ENCODE measurements at regions not wholly inside any gene's neighbourhood (a gene's known extent, or its start where the extent isn't known, plus 50 kb on each side); places are given as distances from the start of the nearest gene placed in this dataset.
A peak's percentile ranks its signal among the peaks of the same experiment; 100 is the strongest.

- CTCF ChIA-PET, result no interaction called here
Measured at GRCh38 chr14:89564989-89565388, 148.0 kb upstream of the FOXN3 start.

DNA sequence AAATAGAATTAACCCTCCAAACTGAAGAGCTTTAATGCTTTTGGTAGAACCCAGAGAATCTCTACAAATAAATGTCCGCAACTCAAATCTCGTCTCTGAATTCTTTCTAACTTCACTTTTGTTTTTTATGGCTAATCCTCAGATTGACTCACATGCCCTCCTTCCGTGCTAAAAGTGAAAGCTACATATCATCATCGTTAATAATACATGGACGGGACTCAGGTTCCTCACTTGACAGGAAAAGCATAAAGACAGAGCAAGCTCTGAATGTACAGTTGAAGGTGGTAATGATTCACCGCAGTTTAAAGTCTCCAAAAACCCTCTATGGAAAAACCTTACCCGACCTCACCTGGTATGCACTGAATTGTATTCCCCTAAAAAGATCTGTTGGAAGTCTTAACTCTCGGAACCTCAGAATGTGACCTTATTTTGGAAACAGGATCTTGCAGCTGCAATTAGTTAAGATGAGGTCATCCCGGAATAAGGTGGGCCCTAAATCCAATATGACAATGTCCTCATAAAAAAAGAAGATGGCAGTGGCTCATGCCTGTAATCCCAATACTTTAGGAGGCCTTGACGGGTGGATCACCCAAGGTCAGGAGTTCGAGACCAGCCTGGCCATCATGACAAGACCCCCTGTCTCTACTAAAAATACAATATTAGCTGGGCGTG is 147.4 kb upstream of the FOXN3 start:
- no peak for DNase-seq
- no peak overlapping the region for H2AFZ ChIP-seq (ENCODE audit: insufficient read depth, low read depth, low read length, poor library complexity, severe bottlenecking)
- H3K9me3 Mint-ChIP-seq (ENCODE audit: insufficient read depth), result no peaks in the 10 kb centered on the region
- H3K9me3 ChIP-seq (ENCODE audit: control extremely low read depth in 1 of 3, control insufficient read depth in 2 of 3, insufficient read depth in 1 of 3, low read length in 2 of 3), result no peaks in the 10 kb centered on the region
- H3K27ac Mint-ChIP-seq, result no peak overlapping the region
- no peak overlapping the region for H3K4me3 ChIP-seq (ENCODE audit: control extremely low read depth in 1 of 5, extremely low read depth in 1 of 5, insufficient read depth in 1 of 5, low read depth in 2 of 5, low read length in 4 of 5)
- TF ChIP-seq, protein P1, sequence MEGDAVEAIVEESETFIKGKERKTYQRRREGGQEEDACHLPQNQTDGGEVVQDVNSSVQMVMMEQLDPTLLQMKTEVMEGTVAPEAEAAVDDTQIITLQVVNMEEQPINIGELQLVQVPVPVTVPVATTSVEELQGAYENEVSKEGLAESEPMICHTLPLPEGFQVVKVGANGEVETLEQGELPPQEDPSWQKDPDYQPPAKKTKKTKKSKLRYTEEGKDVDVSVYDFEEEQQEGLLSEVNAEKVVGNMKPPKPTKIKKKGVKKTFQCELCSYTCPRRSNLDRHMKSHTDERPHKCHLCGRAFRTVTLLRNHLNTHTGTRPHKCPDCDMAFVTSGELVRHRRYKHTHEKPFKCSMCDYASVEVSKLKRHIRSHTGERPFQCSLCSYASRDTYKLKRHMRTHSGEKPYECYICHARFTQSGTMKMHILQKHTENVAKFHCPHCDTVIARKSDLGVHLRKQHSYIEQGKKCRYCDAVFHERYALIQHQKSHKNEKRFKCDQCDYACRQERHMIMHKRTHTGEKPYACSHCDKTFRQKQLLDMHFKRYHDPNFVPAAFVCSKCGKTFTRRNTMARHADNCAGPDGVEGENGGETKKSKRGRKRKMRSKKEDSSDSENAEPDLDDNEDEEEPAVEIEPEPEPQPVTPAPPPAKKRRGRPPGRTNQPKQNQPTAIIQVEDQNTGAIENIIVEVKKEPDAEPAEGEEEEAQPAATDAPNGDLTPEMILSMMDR (IDR thresholded peaks at IDR 0.05), result no peak
- TF ChIP-seq EZH2 (IDR thresholded peaks at IDR 0.05; ENCODE audit: borderline replicate concordance, insufficient read depth, low read depth, low read length, poor library complexity, severe bottlenecking), result no peak
- CTCF ChIA-PET, result interaction anchor here (0.6 kb wide), 1 partner anchor 533 kb away, joined by 3 read pairs; no protein-coding TSS in a partner anchor
- H3K4me1 Mint-ChIP-seq, result peaks cover 23% of the 10 kb centered on the region
- peaks cover 6 to 11% of the 10 kb centered on the region in 2 donors for H3K4me1 ChIP-seq (ENCODE audit: control insufficient read depth in 2 of 2, insufficient read depth in 2 of 2, low read length in 2 of 2)
- ATAC-seq (ENCODE audit: low read depth), result no peak
- WGBS (ENCODE audit: insufficient coverage), result 65% methylated on average over 5 of the region's 12 CpGs
- POLR2A ChIA-PET, result no interaction called here
- H3K27me3 ChIP-seq (replicated peaks in 1 of 4; ENCODE audit: control extremely low read depth in 1 of 4, control insufficient read depth in 3 of 4, insufficient read depth in 4 of 4, low read length in 3 of 4), result no peaks in the 10 kb centered on the region
- peaks cover 59% of the 10 kb centered on the region for H3K79me2 ChIP-seq (ENCODE audit: control insufficient read depth, insufficient read depth, low read length)
- H4K20me1 ChIP-seq (ENCODE audit: control insufficient read depth, insufficient read depth, low read length, poor library complexity, severe bottlenecking), result peaks cover 24% of the 10 kb centered on the region
- peak overlapping the region; percentile 22 for H3K4me2 ChIP-seq (replicated peaks; ENCODE audit: low read depth, low read length, poor library complexity, severe bottlenecking)
- no peaks in the 10 kb centered on the region for H3K27me3 Mint-ChIP-seq
- intact Hi-C loops (cut with micrococcal nuclease), result no loop called here
- no peaks in the 10 kb centered on the region for H3K36me3 ChIP-seq (replicated peaks in 1 of 2; ENCODE audit: control extremely low read depth in 1 of 2, control insufficient read depth in 1 of 2, extremely low read depth in 1 of 2, insufficient read depth in 2 of 2, low read length in 1 of 2)
- H3K4me3 Mint-ChIP-seq, result no peak overlapping the region
- no peak overlapping the region for H3K27ac ChIP-seq (ENCODE audit: low read length in 2 of 2)
- no peak overlapping the region for H3K9ac ChIP-seq (ENCODE audit: low read length)

More at GRCh38 chr14:89564989-89565388, 148.0 kb upstream of the FOXN3 start:
- Mint-ChIP-seq H3K27me3 (no peaks in the 10 kb centered on the region), H3K4me3 (no peak overlapping the region), H3K4me1 (peaks cover 25% of the 10 kb centered on the region), H3K9me3 (ENCODE audit: insufficient read depth) (no peaks in the 10 kb centered on the region), H3K27ac (no peak overlapping the region)
- Histone ChIP-seq H3K9me3 (ENCODE audit: control extremely low read depth in 1 of 3, control insufficient read depth in 2 of 3, insufficient read depth in 1 of 3, low read length in 2 of 3) (no peaks in the 10 kb centered on the region), H3K4me2 (replicated peaks; ENCODE audit: low read depth, low read length, poor library complexity, severe bottlenecking) (no peak overlapping the region), H3K27me3 (replicated peaks in 1 of 4; ENCODE audit: control extremely low read depth in 1 of 4, control insufficient read depth in 3 of 4, insufficient read depth in 4 of 4, low read length in 3 of 4) (no peaks in the 10 kb centered on the region), H3K79me2 (ENCODE audit: control insufficient read depth, insufficient read depth, low read length) (peaks cover 61% of the 10 kb centered on the region), H2AFZ (ENCODE audit: insufficient read depth, low read depth, low read length, poor library complexity, severe bottlenecking) (no peak overlapping the region), H3K4me3 (ENCODE audit: control extremely low read depth in 1 of 5, extremely low read depth in 1 of 5, insufficient read depth in 1 of 5, low read depth in 2 of 5, low read length in 4 of 5) (no peak overlapping the region), H4K20me1 (ENCODE audit: control insufficient read depth, insufficient read depth, low read length, poor library complexity, severe bottlenecking) (peaks cover 24% of the 10 kb centered on the region), H3K36me3 (replicated peaks in 1 of 2; ENCODE audit: control extremely low read depth in 1 of 2, control insufficient read depth in 1 of 2, extremely low read depth in 1 of 2, insufficient read depth in 2 of 2, low read length in 1 of 2) (no peaks in the 10 kb centered on the region), H3K4me1 (ENCODE audit: control insufficient read depth in 2 of 2, insufficient read depth in 2 of 2, low read length in 2 of 2) (peaks cover 9 to 12% of the 10 kb centered on the region in 2 donors), H3K9ac (ENCODE audit: low read length) (no peak overlapping the region), H3K27ac (ENCODE audit: low read length in 2 of 2) (no peak overlapping the region)
- 97% methylated on average over 3 of the region's 5 CpGs for WGBS (ENCODE audit: insufficient coverage)
- no peak for DNase-seq
- TF ChIP-seq, protein P1 (IDR thresholded peaks at IDR 0.05), result no peak
- no peak for TF ChIP-seq EZH2 (IDR thresholded peaks at IDR 0.05; ENCODE audit: borderline replicate concordance, insufficient read depth, low read depth, low read length, poor library complexity, severe bottlenecking)
- intact Hi-C loops (cut with micrococcal nuclease), result no loop called here
- POLR2A ChIA-PET, result no interaction called here
- no peak for ATAC-seq (ENCODE audit: low read depth)

Measured in B cell (primary cell).